Renal cortical epithelial cell (primary cell): ENCODE measurements at regions not wholly inside any gene's neighbourhood (a gene's known extent, or its start where the extent isn't known, plus 50 kb on each side); places are given as distances from the start of the nearest gene placed in this dataset.
"Not testable (repeated sequence)": the region's sequence is repeated elsewhere in the genome, so short reads cannot be mapped to it uniquely, and the experiment has no call there.

Experiments
- DNase-seq: peaks from one replicate; pipeline ENCODE4 v3.0.0-alpha.2; 2011; ENCODE audit warnings: low read depth

DNA sequence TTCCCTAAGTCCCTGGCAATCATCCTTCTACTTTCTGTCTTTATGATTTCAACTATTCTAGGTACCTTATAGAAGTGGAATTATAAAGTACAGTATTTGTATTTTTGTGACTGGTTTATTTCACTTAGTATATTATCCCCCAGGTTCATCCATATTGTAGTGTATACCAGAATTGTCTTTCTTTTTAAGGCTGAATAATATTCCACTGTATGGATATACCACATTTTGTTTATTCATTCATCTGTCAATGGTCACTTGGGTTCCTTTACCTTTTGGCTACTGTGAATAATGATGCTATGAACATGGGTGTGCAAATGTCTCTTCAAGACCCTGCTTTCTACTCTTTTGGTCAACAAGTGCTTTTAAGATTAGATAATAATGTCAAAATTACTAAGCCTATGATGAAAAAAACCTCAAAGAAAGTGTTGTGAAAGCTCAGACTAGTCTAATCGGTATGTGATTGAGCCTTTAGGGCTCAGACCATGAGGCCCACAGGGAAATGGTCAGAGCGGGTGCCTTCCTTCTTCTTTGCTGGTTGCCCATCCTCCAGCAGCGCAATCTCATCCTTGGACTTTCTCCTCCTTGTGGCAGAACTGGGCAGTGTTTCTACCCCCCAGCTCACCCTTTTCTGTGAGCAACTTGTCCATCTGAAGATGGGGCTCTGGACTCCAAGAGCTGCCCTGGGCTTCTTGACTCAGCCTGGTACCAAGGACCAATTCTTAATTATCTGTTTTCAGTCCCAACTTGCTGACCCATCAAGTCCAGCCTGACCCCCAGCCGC, 105.4 kb downstream of the TTC8 start:
- no peak for DNase-seq

DNA sequence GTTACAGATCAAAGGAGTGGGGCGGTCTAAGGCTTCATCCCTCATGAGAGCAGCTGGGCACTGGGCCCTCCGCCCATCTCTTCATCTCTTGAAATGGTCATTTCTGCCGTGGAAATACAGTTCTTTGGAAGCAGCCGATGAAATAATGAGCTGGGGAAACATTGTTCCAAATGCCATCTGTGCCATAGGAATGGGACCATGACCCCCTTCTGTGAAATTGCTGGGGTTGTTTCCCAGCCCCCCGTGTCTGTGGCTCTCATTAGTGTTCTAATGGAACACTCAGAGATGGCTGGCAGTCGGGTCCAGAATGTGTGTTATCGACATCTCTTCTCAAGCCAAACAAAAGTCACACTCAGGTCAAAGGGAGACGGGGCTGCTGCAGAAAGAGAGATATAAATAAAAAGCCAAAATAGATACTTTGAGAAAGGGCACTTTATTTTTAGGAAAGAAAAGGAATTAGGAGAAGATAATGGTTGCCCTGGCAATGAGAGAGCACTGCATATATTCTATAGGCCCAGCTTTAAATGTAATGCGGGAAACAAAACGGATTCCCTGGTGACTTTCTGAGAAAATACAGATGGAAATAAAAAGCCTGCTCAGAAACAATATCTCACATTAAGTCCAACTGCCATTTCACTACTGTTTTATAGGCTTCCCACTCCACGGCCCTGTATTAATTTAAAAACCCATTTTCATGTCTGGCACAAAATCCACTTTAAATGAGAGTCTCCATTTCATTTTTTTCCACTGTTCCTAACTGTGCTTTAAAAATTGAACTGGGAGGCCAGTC, 107.1 kb downstream of the TTC8 start:
- no peak for DNase-seq

DNA sequence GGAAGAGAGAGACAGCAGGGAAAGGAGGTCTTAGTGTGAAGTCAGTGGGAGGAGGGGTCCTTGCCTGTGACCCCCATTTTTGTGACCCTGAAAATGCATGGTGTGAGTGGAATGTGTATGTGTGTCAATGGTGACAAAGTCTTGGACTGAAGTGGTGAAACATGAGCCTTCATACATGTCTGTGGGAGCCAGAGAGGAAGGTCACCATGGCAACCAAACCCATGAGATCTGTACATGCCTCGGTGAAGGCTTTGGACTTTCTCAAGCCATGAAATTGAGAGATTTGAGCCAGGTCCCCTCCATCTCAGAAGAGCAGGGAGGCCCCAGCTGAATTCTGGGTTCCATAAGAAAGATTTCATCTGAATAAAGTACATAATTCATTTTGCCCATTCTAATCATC, 108.7 kb downstream of the TTC8 start:
- DNase-seq: no peak

DNA sequence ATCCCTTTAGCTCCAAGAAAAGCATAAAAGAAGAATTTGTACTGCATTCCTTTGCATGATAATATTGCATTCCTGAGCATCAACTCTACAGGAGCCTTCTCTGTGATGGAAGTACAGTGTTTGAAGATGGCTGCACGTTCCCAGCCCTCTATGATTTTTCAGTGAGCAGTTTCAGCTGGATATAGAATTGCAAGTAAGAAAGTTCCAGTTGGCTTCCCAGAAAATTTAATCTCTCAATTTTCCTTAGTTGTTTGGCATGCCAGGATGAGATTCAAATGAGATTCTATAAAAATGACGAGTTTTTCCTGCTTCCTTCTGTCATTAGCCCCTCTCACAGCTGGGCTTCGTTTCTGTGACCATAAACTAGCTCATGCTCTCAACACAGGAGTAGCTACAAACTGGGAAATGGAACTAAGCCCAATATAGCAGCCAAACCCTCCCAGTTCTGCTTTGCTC, 109.9 kb downstream of the TTC8 start:
- no peak for DNase-seq

DNA sequence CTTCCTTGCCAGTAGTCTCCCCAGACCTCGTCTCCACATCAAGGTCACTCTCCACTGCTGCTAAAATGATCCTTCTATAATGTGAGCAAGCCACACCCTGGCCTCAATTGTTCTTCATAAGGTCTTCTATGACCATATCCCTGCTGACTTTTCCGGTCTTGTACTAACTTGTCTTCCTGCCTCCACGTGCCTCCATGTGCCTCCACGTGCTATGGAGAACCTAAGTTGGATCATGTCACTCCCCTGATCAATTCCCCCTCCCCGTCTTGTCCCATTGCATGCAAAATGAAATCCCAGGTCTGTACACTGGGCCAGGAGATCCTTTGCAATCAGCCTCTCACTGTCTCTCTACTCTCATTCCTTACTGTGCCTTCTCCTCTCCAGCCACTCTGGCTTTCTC, 110.6 kb downstream of the TTC8 start:
- no peak for DNase-seq

DNA sequence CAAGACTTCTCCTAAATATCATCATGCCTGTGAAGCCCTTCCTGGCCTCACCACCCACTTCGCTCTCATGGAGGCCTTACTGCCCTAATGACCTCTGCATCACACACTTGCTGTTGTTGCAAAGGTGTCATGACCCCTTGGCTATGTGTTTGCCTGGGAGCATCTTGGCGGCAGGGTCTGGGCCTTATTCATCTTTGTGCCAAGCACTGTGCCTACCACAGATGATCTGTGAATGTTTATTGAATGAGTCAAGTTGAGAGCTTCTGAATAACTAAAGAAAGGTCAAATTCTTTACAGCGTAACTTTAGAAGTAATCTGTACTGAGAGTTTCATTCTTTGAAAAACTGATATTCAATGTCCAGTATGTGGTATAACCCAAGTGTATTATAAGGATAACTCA, 113.3 kb downstream of the TTC8 start:
- peak; percentile 14 for DNase-seq

DNA sequence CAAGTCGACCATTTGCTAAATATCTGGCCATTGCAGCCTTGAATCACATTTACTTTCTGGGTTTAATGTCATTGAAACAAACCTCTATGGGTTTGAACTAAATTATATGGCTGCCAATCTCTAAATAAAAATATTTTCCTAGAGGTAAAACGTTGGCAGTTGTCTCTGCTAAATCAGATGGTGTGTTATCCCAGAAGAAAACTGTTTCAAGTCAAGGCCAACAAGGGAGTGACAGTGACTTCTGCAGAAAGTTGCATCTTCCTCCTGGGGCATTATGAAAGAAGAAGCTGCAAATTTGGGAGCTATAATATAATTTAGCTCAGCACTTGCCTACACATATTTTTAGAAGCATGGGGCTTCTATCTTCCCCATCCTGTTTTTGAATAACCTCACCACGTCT, 116.2 kb downstream of the TTC8 start:
- DNase-seq: no peak

DNA sequence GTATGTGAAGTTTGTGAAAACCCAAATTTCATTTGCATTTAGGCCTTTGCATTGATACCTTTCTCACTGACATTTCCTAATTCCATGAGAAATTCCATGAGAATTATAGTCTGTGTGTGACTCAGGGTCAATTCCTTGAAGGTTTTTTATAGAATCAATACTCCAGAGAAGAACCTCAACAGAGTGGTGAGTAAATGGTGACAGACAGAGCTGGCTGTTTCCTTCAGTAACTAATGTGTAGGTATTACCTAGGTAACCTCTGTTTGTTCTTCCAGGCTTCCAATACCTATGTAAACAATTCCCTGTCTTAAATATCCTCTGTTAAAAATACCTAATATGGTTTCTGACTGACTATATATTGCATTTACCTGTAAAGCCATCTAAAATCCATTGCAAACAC, 117.0 kb downstream of the TTC8 start:
- no peak for DNase-seq

DNA sequence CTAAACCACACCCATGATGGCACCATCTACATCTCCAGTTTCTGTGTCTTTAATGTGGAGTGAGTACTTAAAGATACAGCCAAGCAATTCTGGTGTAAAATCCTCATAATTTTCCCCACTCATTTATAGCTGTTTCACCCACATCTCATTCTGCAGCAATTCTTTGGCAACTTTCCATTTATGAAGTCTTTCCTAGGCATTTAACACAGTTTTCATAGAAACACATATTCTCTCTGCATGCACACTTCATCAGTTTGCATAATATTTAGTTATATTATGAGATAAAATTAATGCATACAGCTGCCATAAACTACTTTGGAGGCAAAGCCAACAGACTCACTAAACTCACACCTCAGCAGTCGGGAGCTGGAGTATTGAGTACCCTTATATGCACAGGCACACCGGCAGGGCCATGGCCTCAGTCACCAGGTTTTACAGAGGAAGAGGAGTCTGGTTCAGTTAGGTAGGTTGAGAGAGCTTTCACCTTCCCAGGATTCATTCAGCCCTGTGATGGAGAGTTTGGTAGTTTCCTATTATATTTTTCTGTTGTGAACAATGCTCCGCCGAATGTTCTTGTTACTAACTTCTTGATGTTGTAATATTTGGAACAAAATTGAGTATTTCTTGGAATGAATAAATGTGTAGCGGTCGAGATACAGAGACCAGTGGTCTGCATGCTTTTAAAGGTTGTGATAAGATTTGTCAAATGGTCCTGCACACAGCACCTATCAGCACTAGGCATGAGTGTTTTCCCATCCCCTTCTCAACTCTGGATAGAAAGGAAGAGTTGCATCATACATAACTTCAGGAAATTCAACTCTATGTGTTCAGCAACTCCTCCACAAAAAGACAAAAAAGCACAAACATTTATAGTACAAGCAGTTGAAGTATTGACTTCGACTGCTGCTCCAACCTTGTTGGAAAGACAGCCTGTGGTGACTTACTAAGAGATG, 123.5 kb downstream of the TTC8 start:
- no peak for DNase-seq

DNA sequence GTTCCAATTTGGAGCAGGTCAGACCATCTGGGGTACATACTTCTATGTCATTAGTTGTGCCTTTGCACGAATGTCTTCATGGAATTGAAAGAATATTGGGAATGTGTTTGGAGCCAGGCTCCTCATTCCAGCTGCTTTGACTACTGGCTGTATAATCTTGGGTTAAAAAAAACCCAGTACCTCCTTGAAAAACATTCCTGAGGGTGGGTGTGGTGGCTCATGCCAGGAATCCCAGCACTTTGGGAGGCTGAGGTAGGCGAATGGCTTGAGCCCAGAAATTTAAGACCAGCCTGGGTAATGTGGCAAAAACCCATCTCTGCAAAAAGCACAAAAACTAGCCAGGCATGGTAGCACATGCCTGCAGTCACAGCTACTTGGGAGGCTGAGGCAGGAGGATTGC, 125.6 kb downstream of the TTC8 start:
- DNase-seq: no peak

DNA sequence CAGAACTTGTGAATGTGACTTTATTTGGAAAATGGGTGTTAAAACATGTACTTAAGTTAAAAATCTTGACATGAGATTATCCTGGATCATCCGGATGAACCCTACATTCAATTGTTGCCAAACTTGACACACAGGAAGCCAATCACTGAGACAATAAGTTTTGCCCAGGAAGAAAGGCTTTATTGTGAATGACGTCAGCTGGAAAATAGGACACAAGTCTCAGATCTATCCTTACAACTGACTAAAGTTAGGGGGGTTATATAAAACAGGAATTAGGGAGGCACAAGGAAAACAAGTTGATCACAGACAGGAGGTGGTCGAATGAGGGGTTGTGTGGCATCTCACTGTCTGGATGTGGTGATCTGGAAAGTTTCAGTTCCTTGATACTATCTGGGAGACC, 126.9 kb downstream of the TTC8 start:
- DNase-seq: no peak

DNA sequence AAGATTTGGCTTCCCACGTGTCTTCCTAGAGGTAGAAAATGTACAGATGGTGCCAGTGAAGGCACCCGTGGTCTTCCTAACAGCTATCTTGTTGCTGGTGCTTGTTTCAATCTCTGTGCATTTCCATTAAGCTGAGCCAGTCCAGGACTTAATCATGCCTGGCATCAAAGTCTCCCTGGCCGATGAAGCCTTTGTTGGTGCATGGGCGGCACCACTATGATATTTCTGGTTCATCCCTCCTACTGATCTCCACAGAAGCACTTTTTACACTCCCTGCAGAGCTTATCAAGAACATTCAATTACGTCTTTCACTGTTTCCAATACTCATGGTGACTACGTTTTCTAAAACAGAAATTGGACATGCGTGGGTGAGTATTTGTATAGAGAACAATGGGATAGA, 128.4 kb downstream of the TTC8 start:
- no peak for DNase-seq

DNA sequence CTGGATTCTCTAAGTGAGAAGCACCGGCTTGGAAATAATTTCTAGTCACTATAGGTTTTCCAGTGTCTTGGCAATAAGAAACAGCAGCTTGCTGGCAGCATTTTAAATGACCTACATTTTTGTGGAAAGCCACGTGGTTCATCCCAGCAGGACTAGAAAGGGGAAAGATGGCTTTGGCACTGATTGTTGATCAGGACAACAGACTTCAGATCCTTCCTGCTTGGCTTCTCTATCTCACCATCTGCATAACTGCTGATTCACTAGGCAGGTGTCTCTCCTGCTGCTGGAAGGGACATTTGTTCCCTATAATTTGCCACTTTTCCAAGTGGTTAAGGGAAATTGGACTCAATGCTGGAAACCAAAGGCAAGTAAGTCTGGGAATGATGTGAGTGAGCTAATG, 131.0 kb downstream of the TTC8 start:
- no peak for DNase-seq

DNA sequence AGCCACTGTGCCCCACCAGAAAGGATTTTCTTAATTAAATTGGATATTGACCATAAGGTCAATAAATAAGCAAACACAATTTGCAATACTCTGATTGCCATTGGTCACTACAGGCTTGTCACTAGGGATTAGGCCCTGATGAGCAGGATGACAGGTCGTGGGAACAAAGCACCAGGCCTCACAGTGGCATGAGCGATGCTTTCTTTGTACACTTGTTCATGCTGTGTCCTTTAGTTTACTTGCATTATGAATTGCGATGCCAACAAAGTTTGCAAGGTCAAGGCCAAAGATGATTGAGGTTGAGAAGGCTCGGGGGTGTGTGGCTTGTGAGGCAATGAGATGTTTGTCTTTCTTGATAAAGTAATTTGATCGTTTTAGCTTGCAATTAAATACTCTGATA, 136.0 kb downstream of the TTC8 start:
- no peak for DNase-seq

DNA sequence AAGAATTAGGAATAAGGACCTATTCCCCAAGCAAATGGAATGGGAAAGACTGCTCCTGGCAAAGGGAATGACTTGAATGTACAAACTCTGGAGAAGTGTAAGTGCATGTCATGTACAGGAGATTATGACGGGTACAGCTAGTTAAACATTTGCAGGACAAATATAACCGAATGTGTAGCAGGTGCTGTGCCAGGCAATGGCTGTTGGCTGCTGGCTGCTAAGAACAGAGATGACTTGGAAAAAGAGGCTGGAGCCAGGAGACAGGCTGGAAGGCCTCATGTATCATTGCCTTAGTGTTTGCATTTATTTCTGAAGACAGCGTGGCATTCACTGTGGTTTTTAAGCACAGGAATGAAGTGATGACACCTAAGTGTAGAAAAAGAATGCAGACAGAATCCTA, 136.8 kb downstream of the TTC8 start:
- DNase-seq: no peak

DNA sequence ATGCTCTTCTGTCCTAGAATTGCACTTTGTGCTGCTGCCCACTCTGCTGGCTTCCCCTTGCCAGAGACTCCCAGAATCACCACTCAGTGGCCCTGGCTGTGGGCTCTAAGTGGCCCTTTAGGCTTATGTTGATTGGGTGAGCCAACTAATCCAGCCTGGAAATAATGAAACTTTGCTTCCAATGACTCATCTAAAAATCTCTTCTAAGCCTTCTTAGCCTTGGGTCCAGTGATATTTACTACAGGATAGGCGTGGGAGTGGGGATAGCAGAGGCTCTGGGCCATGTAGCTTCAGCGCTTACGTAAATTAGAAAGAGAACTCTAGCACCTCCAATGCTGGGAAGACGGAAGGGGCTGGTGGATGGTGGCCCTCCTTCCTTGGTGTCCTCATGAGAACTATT, 137.9 kb downstream of the TTC8 start:
- DNase-seq: no peak

DNA sequence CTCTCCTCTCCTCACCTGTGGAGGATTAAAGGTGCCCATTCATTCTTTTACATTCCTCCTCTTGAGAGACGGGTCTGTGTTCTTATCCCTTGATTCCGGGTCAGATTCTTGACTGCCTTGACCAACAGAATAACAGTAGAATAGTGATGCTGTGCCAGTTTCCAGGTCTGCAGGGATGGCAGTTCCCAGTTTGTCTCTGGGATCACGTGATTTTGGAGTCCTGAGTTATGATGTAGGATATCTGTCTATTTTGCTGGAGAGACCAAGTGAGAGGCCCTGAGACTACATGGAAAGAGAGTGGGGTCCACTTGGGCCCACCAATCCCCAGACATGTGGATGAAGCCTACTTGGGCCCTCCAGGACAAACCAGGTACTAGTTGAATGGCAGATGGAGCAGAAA, 142.8 kb downstream of the TTC8 start:
- no peak for DNase-seq

DNA sequence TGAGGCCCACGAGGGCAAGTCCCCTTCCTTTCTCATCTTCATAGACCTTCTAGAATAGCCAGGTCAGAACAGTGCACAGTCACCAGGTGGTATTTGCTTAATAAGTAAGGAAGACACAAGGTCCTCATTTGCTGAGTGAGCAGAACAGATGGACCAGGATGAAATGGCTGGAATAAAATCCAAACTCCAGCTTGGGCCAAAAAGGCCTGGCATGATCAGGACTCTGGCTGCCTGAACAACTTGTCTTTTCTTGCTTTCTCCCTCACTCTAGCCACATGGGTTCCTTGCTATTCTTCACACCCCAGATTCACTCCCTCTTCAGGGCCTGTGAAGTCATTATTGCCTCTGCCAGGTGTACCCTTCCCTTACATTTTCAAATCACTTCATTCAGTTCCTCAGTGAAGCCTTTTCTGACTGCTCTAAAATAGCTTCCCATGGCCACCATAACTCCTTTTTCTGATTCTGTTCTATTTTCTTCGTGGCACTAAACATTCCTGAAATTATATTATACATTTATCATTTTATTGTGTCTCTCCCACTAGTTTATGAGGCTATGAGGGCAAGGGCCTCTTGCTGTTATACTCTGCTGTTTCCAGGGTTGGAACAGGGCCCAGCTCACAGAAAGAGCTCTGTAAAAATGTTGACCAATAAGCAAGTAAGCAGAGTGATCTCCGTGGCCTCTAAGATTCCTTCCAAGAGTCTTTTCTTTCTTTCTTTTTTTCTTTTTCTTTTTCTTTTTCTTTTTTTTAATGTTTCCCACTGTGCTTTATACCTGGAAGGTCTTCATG, 150.8 kb downstream of the TTC8 start:
- no peak for DNase-seq

DNA sequence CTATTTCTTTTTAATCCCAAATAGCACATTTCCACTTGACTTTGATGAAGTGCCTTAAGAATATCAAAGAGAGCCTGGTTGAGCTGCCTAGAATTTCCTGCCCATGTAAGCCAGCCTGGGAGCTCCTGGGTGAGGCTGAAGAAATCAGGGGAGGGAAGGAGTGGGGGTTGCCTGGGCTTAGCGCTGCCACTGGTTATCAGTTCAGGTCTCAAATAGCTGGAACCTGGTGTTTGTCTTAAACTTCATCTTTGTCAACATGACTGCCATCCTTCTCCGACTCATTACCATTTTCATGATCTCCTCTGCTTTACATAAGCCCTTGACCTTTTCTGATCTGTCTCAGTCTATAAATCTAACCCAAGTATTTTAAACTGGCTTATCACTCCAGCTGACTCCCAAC, 151.5 kb downstream of the TTC8 start:
- DNase-seq: no peak

DNA sequence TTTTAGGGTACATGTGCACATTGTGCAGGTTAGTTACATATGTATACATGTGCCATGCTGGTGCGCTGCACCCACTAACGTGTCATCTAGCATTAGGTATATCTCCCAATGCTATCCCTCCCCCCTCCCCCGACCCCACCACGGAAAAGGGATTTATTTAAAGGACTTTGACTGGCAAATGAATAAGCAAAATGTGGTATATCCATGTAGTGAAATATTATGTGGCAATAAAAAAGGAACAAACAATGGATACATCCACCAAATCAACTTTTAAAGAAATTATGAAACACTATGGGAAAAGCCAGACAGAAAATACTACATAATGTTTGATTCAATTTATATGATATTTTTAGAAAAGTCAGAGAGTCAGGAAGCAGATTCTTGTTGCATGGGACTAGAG, 156.5 kb downstream of the TTC8 start:
- not testable (repeated sequence) for DNase-seq

DNA sequence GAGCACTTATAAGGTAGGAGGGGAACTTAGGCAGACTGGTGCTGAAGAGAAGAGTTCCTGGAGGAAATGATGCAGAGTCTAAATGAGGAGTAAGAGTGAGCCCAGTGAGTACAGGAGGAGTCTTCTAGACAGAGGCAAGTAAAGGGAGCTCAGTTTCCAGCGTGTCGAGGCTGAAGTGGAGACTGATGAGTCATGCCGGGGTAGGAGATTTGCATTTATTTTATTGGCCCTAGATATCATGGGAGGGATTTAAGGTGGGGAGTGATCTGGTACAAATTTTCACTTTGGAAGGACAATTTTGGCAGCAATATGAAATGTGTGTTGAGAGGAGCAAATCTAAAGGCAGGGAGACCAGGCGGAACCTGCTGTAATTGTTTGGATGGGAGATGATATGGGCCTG, 157.5 kb downstream of the TTC8 start:
- no peak for DNase-seq
